ENCODE measurements at regions not wholly inside any gene's neighbourhood (a gene's known extent, or its start where the extent isn't known, plus 50 kb on each side); places are given as distances from the start of the nearest gene placed in this dataset.

DNA sequence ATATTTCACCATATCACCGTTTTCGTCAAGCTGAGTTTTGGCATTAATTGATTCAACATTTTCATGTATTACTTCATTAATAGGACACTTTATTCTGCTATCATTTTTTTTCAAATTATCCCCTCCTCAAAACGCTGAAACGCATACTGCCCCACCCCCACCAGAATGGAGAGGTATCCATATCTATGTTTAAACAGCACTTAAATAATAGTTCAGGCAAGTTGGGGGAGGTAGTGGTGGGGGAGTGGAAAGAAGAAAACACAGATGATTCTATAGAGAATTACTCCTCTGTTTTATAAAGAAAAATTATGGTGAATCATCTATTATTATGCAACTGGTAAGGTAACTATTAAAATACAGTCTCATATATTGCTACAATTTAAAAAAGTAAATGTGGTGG is 314.4 kb upstream of the ZEB2 start:
- Histone ChIP-seq H3K4me3 (no peak overlapping the region), H3K36me3 (no peaks in the 10 kb centered on the region), H3K9me3 (no peaks in the 10 kb centered on the region), H3K4me1 (no peaks in the 10 kb centered on the region), H3K27ac (no peak overlapping the region), H3K27me3 (no peaks in the 10 kb centered on the region)
- no peak for DNase-seq (ENCODE audit: low spot score in 2 of 2)
- TF ChIP-seq POLR2A (IDR thresholded peaks at IDR 0.05) (no peak), POLR2AphosphoS5 (IDR thresholded peaks at IDR 0.05) (no peak)
- TF ChIP-seq, protein P1, sequence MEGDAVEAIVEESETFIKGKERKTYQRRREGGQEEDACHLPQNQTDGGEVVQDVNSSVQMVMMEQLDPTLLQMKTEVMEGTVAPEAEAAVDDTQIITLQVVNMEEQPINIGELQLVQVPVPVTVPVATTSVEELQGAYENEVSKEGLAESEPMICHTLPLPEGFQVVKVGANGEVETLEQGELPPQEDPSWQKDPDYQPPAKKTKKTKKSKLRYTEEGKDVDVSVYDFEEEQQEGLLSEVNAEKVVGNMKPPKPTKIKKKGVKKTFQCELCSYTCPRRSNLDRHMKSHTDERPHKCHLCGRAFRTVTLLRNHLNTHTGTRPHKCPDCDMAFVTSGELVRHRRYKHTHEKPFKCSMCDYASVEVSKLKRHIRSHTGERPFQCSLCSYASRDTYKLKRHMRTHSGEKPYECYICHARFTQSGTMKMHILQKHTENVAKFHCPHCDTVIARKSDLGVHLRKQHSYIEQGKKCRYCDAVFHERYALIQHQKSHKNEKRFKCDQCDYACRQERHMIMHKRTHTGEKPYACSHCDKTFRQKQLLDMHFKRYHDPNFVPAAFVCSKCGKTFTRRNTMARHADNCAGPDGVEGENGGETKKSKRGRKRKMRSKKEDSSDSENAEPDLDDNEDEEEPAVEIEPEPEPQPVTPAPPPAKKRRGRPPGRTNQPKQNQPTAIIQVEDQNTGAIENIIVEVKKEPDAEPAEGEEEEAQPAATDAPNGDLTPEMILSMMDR (IDR thresholded peaks at IDR 0.05) = no peak
- intact Hi-C loops (cut with DNase I; ENCODE audit: low total_unique reads) = loop anchor here (5.0 kb wide), 1 partner anchor 1247 kb away; no protein-coding TSS in a partner anchor

DNA sequence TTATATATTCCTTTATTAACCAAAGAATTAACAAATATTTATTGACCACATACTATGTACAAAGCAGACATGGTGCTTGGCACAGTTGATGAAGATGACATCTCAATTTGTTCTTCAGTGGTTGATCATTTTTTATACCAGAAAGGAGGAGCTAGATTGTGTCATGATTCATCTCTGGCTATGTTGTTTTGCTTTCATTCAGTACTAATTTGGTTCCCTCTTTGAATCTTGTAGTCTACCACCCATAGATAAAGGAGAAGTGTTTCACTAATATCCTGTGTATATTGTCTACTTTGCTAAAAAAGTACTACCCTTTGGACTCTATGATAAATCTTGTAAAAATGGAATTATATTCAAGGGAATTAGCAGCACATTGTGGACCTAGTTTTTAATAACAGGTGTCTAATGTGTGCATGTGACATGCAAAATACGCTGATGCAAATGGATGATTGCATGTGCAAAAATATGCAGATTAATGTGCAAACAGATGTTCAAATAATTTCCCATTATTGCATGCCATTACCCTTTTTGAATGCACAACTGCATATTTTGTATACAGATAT is 313.2 kb upstream of the ZEB2 start:
- Histone ChIP-seq H3K9me3 (no peaks in the 10 kb centered on the region), H3K36me3 (no peaks in the 10 kb centered on the region), H3K27me3 (no peaks in the 10 kb centered on the region), H3K4me3 (no peak overlapping the region), H3K4me1 (no peaks in the 10 kb centered on the region), H3K27ac (no peak overlapping the region)
- intact Hi-C loops (cut with DNase I; ENCODE audit: low total_unique reads) = loop anchor here (5.0 kb wide), 1 partner anchor 1246 kb away; no protein-coding TSS in a partner anchor
- TF ChIP-seq POLR2AphosphoS5 (IDR thresholded peaks at IDR 0.05) = no peak
- TF ChIP-seq, protein P1 (IDR thresholded peaks at IDR 0.05) = no peak
- no peak for TF ChIP-seq POLR2A (IDR thresholded peaks at IDR 0.05)
- DNase-seq (ENCODE audit: low spot score in 2 of 2) = no peak

DNA sequence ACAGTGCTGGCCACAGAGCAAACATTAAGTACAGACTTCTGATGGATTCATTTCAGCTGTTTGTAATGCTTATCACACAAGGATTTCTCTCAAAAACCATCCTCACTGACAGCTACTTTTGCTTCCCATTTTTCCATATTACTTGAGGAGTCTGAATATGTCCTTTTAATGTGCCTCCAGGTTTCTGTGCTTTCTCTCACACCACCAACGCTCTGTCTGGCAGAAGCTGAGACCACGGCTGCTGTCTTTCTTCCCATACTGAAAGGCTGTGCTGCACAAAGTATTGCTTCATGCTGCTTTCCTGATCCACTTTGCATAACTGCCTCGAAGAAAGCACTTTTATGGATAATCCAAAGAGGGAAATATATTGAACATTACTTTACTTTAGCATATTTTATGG is 312.1 kb upstream of the ZEB2 start:
- no peaks in the 10 kb centered on the region for H3K4me1 ChIP-seq
- no peak overlapping the region for H3K27ac ChIP-seq
- no peaks in the 10 kb centered on the region for H3K27me3 ChIP-seq
- H3K9me3 ChIP-seq = no peaks in the 10 kb centered on the region
- H3K4me3 ChIP-seq = no peak overlapping the region
- TF ChIP-seq POLR2AphosphoS5 (IDR thresholded peaks at IDR 0.05) = no peak
- TF ChIP-seq POLR2A (IDR thresholded peaks at IDR 0.05) = no peak
- TF ChIP-seq, protein P1 (IDR thresholded peaks at IDR 0.05) = no peak
- no peak for DNase-seq (ENCODE audit: low spot score in 2 of 2)
- H3K36me3 ChIP-seq = no peaks in the 10 kb centered on the region
- intact Hi-C loops (cut with DNase I; ENCODE audit: low total_unique reads) = loop anchor here (5.0 kb wide), 1 partner anchor 1245 kb away; no protein-coding TSS in a partner anchor

DNA sequence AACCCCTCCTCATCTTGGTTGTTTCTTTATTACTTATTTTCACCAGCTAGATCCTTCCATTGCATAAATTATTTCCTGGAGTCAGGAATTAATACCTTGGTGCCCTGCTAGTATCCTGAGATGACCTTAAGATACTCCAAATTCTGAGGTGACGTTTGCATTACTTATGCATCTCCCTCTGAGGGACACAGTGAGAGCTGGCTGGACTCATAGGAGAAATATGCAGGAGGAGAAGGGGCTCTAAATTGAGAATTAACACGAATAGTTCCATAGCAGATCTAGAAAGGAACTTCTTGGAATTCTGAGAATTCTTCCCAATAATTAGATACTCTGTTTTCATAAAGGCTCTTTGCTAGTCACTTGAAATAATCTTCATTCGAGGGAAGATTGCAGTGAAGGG is 310.6 kb upstream of the ZEB2 start:
- TF ChIP-seq POLR2AphosphoS5 (IDR thresholded peaks at IDR 0.05) = no peak
- TF ChIP-seq POLR2A (IDR thresholded peaks at IDR 0.05) = no peak
- TF ChIP-seq, protein P1 (IDR thresholded peaks at IDR 0.05) = no peak
- DNase-seq (ENCODE audit: low spot score in 2 of 2) = no peak
- no peaks in the 10 kb centered on the region for H3K36me3 ChIP-seq
- no peaks in the 10 kb centered on the region for H3K9me3 ChIP-seq
- H3K27ac ChIP-seq = no peak overlapping the region
- no peaks in the 10 kb centered on the region for H3K4me1 ChIP-seq
- no peaks in the 10 kb centered on the region for H3K27me3 ChIP-seq
- intact Hi-C loops (cut with DNase I; ENCODE audit: low total_unique reads) = loop anchor here (5.0 kb wide), 1 partner anchor 1243 kb away; no protein-coding TSS in a partner anchor
- no peak overlapping the region for H3K4me3 ChIP-seq

DNA sequence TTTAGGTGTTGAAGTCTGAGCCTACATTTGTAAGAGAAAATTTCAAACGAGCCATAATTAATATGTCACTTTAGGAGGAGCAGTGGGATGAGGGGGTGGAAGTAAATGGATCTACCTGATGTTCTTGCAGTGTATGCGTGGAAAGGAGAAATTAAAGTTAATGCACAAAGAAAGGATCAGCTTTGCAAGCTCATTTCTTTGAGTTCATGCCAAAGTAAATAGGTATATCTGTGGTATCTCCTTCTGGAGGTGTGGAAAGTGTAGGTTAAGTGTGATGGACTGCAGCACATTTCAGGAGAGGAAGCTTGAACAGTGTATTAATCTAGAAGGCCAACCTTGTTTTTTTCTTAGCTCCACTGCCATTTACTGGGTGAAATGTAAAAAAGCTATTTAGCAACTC is 307.5 kb upstream of the ZEB2 start:
- H3K4me3 ChIP-seq = no peak overlapping the region
- TF ChIP-seq, protein P1 (IDR thresholded peaks at IDR 0.05) = no peak
- no peak for TF ChIP-seq POLR2AphosphoS5 (IDR thresholded peaks at IDR 0.05)
- TF ChIP-seq POLR2A (IDR thresholded peaks at IDR 0.05) = no peak
- H3K27me3 ChIP-seq = no peaks in the 10 kb centered on the region
- H3K27ac ChIP-seq = no peak overlapping the region
- no peaks in the 10 kb centered on the region for H3K4me1 ChIP-seq
- no peaks in the 10 kb centered on the region for H3K36me3 ChIP-seq
- H3K9me3 ChIP-seq = no peaks in the 10 kb centered on the region
- intact Hi-C loops (cut with DNase I; ENCODE audit: low total_unique reads) = no loop called here
- no peak for DNase-seq (ENCODE audit: low spot score in 2 of 2)
